ENCODE measurements at regions not wholly inside any gene's neighbourhood (a gene's known extent, or its start where the extent isn't known, plus 50 kb on each side); places are given as distances from the start of the nearest gene placed in this dataset.

- no peak for DNase-seq (ENCODE audit: low read depth in 3 of 3, low spot score in 2 of 3)
These were observed 159.9 kb upstream of the AJAP1 start for GRCh38 chr1:4494558-4494957.

GRCh38 chr1:4495809-4496208, 158.6 kb upstream of the AJAP1 start:
- DNase-seq (ENCODE audit: low read depth in 3 of 3, low spot score in 2 of 3): no peak

- DNase-seq (ENCODE audit: low read depth in 3 of 3, low spot score in 2 of 3): no peak
These were observed 154.0 kb upstream of the AJAP1 start for GRCh38 chr1:4500441-4500840.

GRCh38 chr1:4506591-4506990, 147.8 kb upstream of the AJAP1 start:
- no peak for DNase-seq (ENCODE audit: low read depth in 3 of 3, low spot score in 2 of 3)

- no peak for DNase-seq (ENCODE audit: low read depth in 3 of 3, low spot score in 2 of 3)
These were observed 145.2 kb upstream of the AJAP1 start for GRCh38 chr1:4509206-4509605.

- DNase-seq (ENCODE audit: low read depth in 3 of 3, low spot score in 2 of 3): no peak
These were observed 144.1 kb upstream of the AJAP1 start for GRCh38 chr1:4510276-4510691.

- DNase-seq (ENCODE audit: low read depth in 3 of 3, low spot score in 2 of 3): no peak
These were observed 143.0 kb upstream of the AJAP1 start for GRCh38 chr1:4511374-4511773.

GRCh38 chr1:4512636-4513035, 141.8 kb upstream of the AJAP1 start:
- DNase-seq (ENCODE audit: low read depth in 3 of 3, low spot score in 2 of 3): peak; percentile 45 to 61 (median 54)

- no peak for DNase-seq (ENCODE audit: low read depth in 3 of 3, low spot score in 2 of 3)
These were observed 140.7 kb upstream of the AJAP1 start for GRCh38 chr1:4513685-4514084.

GRCh38 chr1:4515727-4516289, 138.6 kb upstream of the AJAP1 start:
- no peak for DNase-seq (ENCODE audit: low read depth in 3 of 3, low spot score in 2 of 3)

GRCh38 chr1:4516596-4516995, 137.8 kb upstream of the AJAP1 start:
- no peak for DNase-seq (ENCODE audit: low read depth in 3 of 3, low spot score in 2 of 3)

- no peak for DNase-seq (ENCODE audit: low read depth in 3 of 3, low spot score in 2 of 3)
These were observed 137.0 kb upstream of the AJAP1 start for GRCh38 chr1:4517186-4517954.

- no peak for DNase-seq (ENCODE audit: low read depth in 3 of 3, low spot score in 2 of 3)
These were observed 135.8 kb upstream of the AJAP1 start for GRCh38 chr1:4518621-4519020.

- DNase-seq (ENCODE audit: low read depth in 3 of 3, low spot score in 2 of 3): no peak
These were observed 134.5 kb upstream of the AJAP1 start for GRCh38 chr1:4519954-4520353.

GRCh38 chr1:4523551-4523950, 130.9 kb upstream of the AJAP1 start:
- no peak for DNase-seq (ENCODE audit: low read depth in 3 of 3, low spot score in 2 of 3)

- DNase-seq (ENCODE audit: low read depth in 3 of 3, low spot score in 2 of 3): no peak
These were observed 127.7 kb upstream of the AJAP1 start for GRCh38 chr1:4526747-4527146.

- DNase-seq (ENCODE audit: low read depth in 3 of 3, low spot score in 2 of 3): no peak
These were observed 126.6 kb upstream of the AJAP1 start for GRCh38 chr1:4527819-4528218.

- DNase-seq (ENCODE audit: low read depth in 3 of 3, low spot score in 2 of 3): no peak
These were observed 125.8 kb upstream of the AJAP1 start for GRCh38 chr1:4528590-4528989.

- DNase-seq (ENCODE audit: low read depth in 3 of 3, low spot score in 2 of 3): no peak
These were observed 124.8 kb upstream of the AJAP1 start for GRCh38 chr1:4529446-4530165.

GRCh38 chr1:4530166-4530785, 124.1 kb upstream of the AJAP1 start:
- no peak for DNase-seq (ENCODE audit: low read depth in 3 of 3, low spot score in 2 of 3)

- no peak for DNase-seq (ENCODE audit: low read depth in 3 of 3, low spot score in 2 of 3)
These were observed 122.6 kb upstream of the AJAP1 start for GRCh38 chr1:4531842-4532241.

- no peak for DNase-seq (ENCODE audit: low read depth in 3 of 3, low spot score in 2 of 3)
These were observed 121.8 kb upstream of the AJAP1 start for GRCh38 chr1:4532656-4533055.
